MM.1S (cell line): ENCODE measurements at regions not wholly inside any gene's neighbourhood (a gene's known extent, or its start where the extent isn't known, plus 50 kb on each side); places are given as distances from the start of the nearest gene placed in this dataset.

Experiments
- CTCF ChIP-seq: fragments of 300-600 bp; sonication (generic); IDR thresholded peaks from 2 replicates; pipeline ENCODE4 v1.5.1; 2016; ENCODE audit warnings: antibody characterized with exemption, low read length, mixed read lengths
- EZH2 ChIP-seq: fragments of 300-600 bp; sonication (generic); optimal IDR thresholded peaks from 2 replicates; pipeline ENCODE3; 2017; ENCODE audit warnings: low read depth, mild to moderate bottlenecking, antibody characterized with exemption, low read length, mixed read lengths
- EZH2phosphoT487 ChIP-seq: fragments of 300-600 bp; sonication (generic); IDR thresholded peaks from 2 replicates; pipeline ENCODE4 v1.6.1; 2018; ENCODE audit warnings: antibody characterized with exemption, low read length

- TF ChIP-seq CTCF: no peak
- TF ChIP-seq EZH2phosphoT487: no peak
- TF ChIP-seq EZH2: no peak
Observed at GRCh38 chr5:67720162-67720772, 495.3 kb upstream of the PIK3R1 start.
